ENCODE measurements at regions not wholly inside any gene's neighbourhood (a gene's known extent, or its start where the extent isn't known, plus 50 kb on each side); places are given as distances from the start of the nearest gene placed in this dataset.
"Not testable (repeated sequence)": the region's sequence is repeated elsewhere in the genome, so short reads cannot be mapped to it uniquely, and the experiment has no call there.

DNA sequence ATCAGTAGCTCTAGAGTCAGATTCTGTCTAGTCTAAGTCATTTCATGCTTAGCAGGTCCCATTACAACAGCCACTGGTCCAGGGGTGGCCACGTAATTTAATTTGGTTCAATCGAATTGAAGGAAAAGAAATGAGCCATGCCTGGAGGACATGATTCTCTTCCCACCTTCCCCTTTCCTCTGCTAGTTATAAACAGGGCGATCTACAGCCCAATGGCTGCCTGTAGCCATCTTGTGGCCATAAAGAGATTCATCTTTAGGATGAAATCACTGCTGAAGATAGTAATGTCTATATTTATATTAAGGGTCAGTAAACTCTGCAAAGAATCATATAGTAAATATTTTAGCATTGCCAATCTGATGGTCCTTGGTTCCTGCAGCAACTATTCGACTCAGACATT lies 107.4 kb downstream of the SPDYE17 start:
- DNase-seq: not testable (repeated sequence)

- not testable (repeated sequence) for DNase-seq
Observed at GRCh38 chr7:76918619-76919018, 113.5 kb downstream of the SPDYE17 start.

DNA sequence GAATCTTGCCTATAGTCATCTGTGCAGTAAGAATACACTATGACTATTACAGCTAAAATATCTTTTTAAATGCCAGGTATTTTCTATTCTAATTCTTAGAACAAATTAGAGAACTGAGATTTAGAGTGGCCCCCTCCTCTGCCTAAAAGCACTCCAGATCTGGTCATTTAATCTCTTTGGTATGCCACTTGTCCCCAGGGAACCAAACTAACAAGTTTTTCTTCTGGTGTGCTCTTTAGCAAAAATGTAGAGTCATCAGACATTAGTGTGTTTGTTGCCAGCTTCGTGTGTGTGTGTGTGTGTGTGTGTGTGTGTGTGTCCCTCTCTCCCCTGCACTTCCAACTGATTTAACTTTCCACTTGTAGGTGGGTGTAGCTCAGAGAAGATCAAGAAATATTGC lies 117.8 kb downstream of the SPDYE17 start:
- DNase-seq: not testable (repeated sequence)

- DNase-seq: not testable (repeated sequence)
Observed at GRCh38 chr7:76912011-76912814, 119.9 kb downstream of the SPDYE17 start.

- not testable (repeated sequence) for DNase-seq
Observed at GRCh38 chr7:76904688-76905087, 127.5 kb downstream of the SPDYE17 start.

- DNase-seq: not testable (repeated sequence)
Observed at GRCh38 chr7:76901944-76902710, 130.0 kb downstream of the SPDYE17 start.

DNA sequence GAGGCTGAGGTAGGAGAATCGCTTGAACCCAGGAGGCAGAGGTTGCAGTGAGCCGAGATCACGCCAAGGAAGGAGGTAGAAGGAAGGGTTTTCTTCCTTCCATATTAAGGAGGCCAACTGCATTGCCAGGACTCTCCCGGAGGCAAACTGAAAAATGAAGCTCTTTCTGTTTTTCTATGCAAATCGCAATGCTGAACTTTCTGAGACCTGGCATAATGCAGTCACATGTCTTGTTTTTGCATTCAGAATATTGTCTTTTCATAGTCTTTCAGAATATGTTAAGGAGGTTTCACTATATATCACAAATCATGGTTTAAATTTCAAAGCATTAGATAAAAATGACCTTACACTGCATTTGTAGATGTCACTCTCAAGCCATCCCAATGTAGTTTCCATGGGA lies 133.4 kb downstream of the SPDYE17 start:
- DNase-seq: not testable (repeated sequence)

DNA sequence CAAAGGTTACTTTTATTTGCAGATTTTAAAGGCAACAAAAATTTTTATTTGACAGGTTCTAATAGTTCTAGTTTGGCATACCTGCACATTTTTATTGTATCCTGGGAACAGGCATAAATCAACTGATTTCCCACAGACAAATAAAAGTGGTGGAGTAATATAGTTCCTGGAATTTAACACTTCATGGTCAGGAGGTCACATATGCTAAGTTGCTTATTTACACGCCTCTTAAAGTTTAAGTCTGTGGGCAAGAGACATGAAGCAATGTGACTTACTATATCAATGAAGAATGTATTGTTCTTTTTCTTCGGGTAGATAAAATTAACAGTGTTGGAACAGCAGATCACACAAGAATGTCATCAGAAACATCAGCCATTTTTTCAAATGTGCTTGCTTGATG lies 135.2 kb downstream of the SPDYE17 start:
- peak; percentile 7 for DNase-seq

- DNase-seq: not testable (repeated sequence)
Observed at GRCh38 chr7:76895696-76896095, 136.5 kb downstream of the SPDYE17 start.

DNA sequence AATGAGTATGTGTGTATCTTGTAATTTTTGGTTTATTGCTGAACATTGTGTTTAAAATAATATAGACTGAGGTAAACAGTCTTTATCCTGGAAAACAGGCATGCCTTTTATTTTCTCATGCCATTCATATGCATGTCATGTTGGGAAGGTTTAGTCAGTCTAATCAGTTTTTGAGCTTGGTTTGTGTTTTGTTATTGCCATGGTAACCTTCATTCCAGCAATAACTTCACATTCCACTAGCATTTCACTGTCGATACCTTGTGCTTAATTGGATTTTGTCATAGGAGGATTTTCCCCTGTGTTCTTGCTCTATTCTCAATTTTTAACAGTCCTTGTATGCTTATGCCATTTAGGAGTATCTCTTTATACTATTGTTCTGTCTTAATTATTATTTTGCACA lies 140.4 kb downstream of the SPDYE17 start:
- DNase-seq: peak; percentile 75

GRCh38 chr7:76879733-76880288 lies 152.3 kb downstream of the SPDYE17 start:
- DNase-seq: not testable (repeated sequence)

GRCh38 chr7:76875760-76876159 lies 156.4 kb downstream of the SPDYE17 start:
- DNase-seq: not testable (repeated sequence)

DNA sequence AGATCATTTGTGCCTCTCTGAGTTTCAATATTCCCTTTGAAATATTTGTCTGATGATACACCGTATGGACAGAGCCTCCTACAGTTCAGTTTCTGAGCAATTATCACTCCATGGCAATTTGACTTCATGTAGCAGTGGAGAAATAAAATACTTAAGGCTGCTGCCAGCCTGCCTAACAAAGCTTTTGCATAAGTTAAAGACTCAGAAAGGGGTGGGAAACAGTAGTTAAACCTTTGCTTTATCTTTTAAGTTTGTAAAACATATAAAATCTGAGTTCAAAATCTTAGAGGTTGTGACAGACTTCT lies 161.7 kb downstream of the SPDYE17 start:
- DNase-seq: not testable (repeated sequence)

- not testable (repeated sequence) for DNase-seq
Observed at GRCh38 chr7:76867364-76867889, 164.7 kb downstream of the SPDYE17 start.

DNA sequence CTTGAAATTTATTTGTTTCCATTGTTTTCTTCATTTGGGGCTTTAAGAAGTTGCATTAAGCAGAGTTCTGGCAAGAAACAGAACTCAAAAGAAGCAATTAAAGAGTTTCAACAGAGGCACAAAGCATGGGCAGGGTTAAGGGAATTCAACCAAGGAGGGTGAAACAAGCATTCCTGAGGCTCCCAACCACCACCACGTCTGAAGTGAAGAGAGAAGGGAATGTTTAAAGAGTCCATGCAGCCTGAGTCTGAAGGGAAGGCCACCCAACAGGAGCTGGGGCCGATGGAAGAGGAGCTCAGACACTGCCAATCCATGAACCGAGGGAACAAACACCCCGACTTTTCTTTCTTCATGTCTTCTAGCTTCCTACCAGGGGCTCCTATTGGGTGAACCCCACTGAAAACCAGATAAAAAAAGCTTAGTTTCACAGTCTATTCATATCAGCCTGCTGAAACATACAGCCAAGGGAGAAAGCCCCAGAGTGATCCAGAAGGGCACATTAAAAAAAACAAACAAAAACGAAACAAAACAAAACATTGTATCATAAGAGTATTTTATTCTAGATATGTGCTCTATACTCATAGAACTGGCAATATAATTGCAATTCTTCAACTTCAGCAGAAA lies 168.9 kb downstream of the SPDYE17 start:
- not testable (repeated sequence) for DNase-seq

- DNase-seq: not testable (repeated sequence)
Observed at GRCh38 chr7:76862241-76862640, 169.9 kb downstream of the SPDYE17 start.

GRCh38 chr7:76859933-76860332 lies 172.2 kb downstream of the SPDYE17 start:
- not testable (repeated sequence) for DNase-seq

DNA sequence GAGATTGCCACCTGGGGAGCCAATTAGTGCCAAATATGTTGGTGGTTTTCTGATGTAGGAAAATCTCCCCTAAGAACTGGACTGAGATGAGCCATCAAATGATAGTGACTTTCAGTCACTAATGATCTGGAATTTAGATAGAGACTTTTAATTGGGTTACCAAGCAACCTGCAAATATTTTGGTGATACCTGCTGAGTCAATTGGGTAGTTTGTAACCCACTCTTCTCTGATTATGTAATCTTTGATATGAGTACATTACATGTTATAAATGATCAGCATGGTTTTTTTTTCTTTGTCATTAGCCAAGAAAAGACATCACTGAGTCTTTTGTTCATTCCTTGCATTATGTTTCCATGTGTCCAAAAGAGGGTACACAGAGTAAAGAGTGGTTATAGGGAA lies 177.5 kb downstream of the SPDYE17 start:
- DNase-seq: not testable (repeated sequence)

DNA sequence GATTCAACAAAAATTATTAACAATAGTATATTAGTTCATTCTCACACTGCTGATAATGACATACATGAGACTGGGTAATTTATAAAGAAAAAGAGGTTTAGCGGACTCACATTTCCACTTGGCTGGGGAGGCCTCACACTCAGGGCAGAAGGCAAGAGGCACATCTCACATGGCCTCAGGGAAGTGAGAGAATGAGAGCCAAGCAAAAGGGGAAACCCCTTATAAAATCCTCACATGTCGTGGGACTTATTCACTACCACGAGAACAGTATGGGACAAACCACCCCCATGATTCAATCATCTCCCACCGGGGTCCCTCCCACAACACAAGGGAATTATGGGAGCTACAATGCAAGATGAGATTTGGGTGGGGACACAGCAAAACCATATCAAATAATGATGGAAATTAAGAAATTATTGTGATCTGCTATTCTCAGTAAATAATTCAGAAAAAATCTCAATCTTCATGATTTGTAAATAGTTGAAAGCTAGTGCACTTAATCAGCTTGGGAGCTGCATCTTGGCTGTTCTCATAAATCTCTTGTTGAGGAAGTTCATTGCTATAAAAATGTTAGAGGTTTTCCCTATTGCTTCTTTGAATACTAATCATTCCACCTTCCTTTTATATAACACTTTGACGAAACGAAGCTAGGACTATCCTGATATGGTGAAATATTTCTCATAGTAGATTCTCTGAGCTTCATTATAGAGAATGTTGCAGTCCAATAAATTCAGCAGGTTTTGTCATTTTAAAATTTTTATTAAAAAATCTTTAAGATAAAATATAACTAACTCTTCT lies 179.2 kb downstream of the SPDYE17 start:
- not testable (repeated sequence) for DNase-seq

DNA sequence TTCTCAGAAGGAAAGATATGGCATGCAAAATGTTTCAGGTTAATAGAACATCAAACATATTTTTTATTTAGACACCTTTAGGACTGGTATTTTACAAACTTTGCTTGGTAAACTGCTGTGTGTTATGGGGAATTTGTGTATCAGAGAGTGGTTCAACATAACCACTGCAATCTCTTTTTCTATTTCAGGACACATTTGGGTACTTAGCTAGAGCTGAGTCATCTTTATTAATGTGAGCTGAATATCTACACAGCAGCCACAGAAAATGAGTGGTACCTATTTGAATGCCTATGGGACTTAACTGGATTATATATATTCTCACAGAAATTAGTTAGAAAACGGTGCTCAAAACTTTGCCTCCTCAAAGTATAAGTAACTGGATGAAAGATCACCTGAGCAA lies 179.8 kb downstream of the SPDYE17 start:
- not testable (repeated sequence) for DNase-seq

GRCh38 chr7:76851617-76852016 lies 180.5 kb downstream of the SPDYE17 start:
- not testable (repeated sequence) for DNase-seq

All from kidney glomerular epithelial cell (primary cell).